ENCODE measurements at regions not wholly inside any gene's neighbourhood (a gene's known extent, or its start where the extent isn't known, plus 50 kb on each side); places are given as distances from the start of the nearest gene placed in this dataset.

DNA sequence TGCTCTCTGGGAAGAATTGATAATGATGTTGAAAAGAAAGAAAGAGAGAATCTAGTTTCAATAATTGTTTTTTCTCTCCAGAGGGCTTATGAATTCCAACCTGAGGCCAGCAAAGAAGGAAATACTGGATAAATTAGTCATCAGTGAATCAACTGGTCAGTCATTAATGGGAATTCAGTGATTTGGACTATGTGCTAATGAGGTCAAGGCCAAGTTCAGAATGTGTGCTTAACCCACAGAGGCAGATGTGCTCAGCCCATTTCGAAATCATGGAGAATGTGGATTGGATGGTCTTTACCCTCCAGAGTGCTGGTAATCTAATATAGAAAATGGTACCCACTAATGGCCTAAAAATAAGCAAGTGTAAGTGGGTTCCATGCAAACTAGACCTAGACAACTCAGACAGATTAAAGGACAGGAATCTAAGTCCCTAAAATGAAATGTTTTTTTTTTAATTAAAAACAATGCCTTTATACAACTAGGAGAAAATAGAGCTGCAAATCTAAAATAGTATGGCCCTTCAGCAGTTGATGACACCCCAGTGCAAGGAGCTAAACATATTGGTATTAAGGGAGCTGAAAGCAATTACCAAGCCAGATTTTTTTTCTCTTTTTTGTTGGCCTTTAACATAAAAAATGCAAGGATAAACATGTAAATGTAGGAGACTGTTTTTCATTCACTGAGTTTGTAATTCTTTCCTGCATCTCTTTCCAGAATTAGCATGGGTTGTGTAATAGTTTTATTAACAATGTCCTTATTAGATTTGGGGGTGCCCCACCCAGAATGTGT is 296.9 kb downstream of the SATB2 start:
- peaks cover 16% of the 10 kb centered on the region for H3K9me3 Mint-ChIP-seq
- H3K36me3 Mint-ChIP-seq = no peaks in the 10 kb centered on the region
- DNase-seq (ENCODE audit: low spot score in 2 of 2) (no peak), ATAC-seq (ENCODE audit: low read depth) (no peak)
- H3K27me3 Mint-ChIP-seq = no peaks in the 10 kb centered on the region
- no peak overlapping the region for H3K4me3 Mint-ChIP-seq
- H3K4me1 Mint-ChIP-seq = no peaks in the 10 kb centered on the region
- H3K27ac Mint-ChIP-seq = no peak overlapping the region

DNA sequence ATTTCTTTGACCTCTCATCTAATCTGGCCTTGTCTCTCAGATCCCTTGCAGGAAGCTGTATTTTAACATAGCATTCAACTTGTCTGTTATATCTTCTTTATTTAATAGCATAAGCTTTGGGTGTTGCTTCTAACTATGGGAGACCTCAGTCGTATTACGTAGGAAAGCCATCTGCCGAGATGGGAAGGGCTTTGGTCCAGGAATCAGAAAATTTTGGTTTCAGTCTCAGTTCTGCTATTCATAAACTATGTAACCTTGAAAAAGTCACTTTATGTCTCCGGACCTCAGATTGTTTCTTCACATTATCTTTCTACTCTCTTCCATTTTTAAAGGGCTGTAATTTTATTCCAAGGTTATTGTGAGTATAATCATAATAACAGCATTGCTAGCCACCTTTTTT is 297.7 kb downstream of the SATB2 start:
- Mint-ChIP-seq H3K4me1 (no peaks in the 10 kb centered on the region), H3K27me3 (no peaks in the 10 kb centered on the region), H3K27ac (no peak overlapping the region), H3K9me3 (peaks cover 19% of the 10 kb centered on the region), H3K4me3 (no peak overlapping the region), H3K36me3 (no peaks in the 10 kb centered on the region)
- ATAC-seq (ENCODE audit: low read depth) (no peak), DNase-seq (ENCODE audit: low spot score in 2 of 2) (no peak)

DNA sequence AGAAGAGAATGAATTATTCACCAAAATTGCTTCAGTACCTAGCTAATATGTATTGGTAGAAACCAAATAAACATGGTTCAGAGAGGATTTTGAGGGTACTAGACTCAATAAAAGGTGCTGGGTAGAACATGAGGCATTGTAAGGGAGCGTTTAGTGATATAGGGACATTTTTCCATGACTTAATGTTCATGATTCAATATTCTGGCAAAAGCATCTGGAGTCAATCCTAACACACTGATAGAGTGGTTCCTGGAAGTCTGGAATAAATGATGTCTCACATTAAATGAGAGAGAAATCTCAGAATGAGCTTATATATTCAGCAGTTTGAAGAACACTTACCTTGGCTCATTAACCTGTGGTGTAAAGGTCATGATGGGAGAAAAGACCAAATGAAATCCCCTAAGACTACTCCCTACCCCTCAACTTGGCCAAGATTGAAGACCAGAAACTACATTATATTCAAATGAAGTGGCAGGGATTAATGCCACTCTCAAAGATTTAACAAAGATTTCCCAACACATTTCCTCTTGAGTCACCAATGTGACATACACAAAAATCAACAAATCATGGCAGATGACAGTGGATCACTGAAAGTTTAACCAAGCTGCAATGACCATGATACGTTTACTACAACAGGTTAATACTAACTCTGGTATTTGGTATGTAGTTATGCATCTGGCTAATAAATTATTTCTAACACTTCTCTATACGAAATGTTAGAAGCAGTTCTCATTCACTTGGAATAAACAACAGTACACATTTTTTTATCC is 309.5 kb downstream of the SATB2 start:
- Mint-ChIP-seq H3K27ac (no peak overlapping the region), H3K9me3 (peaks cover 2% of the 10 kb centered on the region), H3K27me3 (peaks cover under 1% of the 10 kb centered on the region), H3K4me1 (no peaks in the 10 kb centered on the region), H3K36me3 (no peaks in the 10 kb centered on the region), H3K4me3 (no peak overlapping the region)
- ATAC-seq (ENCODE audit: low read depth) = no peak
- DNase-seq (ENCODE audit: low spot score in 2 of 2) = no peak

DNA sequence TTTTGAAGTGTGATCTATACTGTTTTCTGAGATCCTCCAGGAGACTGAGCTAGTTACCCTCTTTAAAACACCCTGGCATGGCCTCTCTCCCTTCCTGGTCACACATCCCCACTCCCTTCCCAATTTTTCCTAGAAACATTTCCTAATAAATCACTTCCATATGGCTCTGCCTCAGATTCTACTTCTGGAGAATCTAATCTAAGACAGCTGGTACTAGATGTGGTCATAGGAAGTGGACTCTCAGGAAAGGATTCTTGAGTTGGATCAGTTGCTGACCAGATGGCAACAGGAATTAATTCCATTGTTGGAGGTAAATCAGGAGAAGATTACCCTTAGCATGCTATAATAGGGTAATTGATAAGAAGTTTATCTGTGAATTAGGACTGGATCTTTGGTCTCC is 310.5 kb downstream of the SATB2 start:
- no peaks in the 10 kb centered on the region for H3K27me3 Mint-ChIP-seq
- peaks cover 2% of the 10 kb centered on the region for H3K9me3 Mint-ChIP-seq
- no peak for ATAC-seq (ENCODE audit: low read depth)
- no peaks in the 10 kb centered on the region for H3K4me1 Mint-ChIP-seq
- no peak for DNase-seq (ENCODE audit: low spot score in 2 of 2)
- no peaks in the 10 kb centered on the region for H3K36me3 Mint-ChIP-seq
- no peak overlapping the region for H3K27ac Mint-ChIP-seq
- H3K4me3 Mint-ChIP-seq = no peak overlapping the region

DNA sequence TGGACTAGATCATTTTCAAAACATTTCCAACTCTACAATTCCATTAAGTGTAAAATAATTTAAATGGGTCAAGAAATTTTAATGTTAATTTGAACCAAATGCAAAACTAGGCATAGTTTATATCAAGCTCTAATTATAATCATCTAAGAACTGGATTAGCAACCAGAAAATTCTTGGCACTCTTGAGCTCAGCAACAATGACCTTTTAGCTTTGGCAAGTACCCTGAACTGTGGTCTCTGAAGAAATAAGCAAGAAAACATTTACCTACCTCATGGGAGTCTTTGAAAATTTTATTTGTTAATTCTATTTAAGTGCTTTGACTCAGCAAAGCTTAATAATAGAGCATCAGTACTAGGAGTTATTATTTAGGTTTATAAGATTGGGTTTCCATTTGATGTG is 313.2 kb downstream of the SATB2 start:
- Mint-ChIP-seq H3K4me1 (no peaks in the 10 kb centered on the region), H3K4me3 (no peak overlapping the region), H3K27me3 (no peaks in the 10 kb centered on the region), H3K36me3 (no peaks in the 10 kb centered on the region), H3K9me3 (peaks cover 3% of the 10 kb centered on the region), H3K27ac (no peak overlapping the region)
- DNase-seq (ENCODE audit: low spot score in 2 of 2) = no peak
- ATAC-seq (ENCODE audit: low read depth) = no peak

DNA sequence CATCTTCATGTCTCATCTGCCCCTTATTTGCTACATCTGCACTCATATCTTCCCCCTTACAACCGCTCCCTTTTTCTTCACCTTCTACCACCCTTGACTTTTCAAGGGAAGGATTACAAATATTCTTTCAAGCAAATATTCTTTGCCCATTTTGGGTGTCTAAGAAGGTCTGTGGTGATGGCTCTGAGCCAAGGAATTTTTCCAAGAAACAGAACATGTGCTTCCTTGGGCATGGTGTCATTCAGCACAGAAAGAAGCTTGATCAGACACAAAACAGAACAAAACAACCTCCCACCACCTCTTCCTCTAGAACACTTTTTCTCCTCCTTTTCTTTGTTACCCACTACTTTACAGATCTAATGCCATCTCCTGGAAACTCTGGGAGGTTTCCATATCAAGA is 313.7 kb downstream of the SATB2 start:
- Mint-ChIP-seq H3K4me3 (no peak overlapping the region), H3K27ac (no peak overlapping the region), H3K9me3 (peaks cover 2% of the 10 kb centered on the region), H3K27me3 (no peaks in the 10 kb centered on the region), H3K36me3 (no peaks in the 10 kb centered on the region), H3K4me1 (no peaks in the 10 kb centered on the region)
- no peak for DNase-seq (ENCODE audit: low spot score in 2 of 2)
- ATAC-seq (ENCODE audit: low read depth) = no peak

DNA sequence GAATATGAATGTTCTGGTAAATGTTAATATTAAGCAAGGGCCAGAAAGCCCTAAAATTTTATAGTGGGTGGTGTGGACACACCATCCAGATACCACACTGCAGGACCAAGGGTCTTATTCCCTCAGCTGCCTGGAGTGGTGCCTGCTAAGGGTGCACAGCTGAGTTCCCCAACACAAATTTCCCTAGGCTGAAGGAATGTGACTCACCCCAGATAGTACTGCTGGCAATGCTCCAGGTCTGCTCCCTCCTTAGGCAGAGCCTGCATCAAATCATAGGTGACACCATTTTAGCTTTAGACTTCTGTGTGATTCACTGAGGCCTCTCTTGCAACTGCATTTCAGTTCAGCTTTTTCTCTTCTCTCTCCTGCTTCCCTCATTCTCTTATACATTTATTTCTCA is 321.1 kb downstream of the SATB2 start:
- H3K9me3 Mint-ChIP-seq = no peaks in the 10 kb centered on the region
- no peaks in the 10 kb centered on the region for H3K36me3 Mint-ChIP-seq
- ATAC-seq (ENCODE audit: low read depth) (no peak), DNase-seq (ENCODE audit: low spot score in 2 of 2) (no peak)
- H3K4me3 Mint-ChIP-seq = no peak overlapping the region
- no peaks in the 10 kb centered on the region for H3K4me1 Mint-ChIP-seq
- no peak overlapping the region for H3K27ac Mint-ChIP-seq
- H3K27me3 Mint-ChIP-seq = no peaks in the 10 kb centered on the region

DNA sequence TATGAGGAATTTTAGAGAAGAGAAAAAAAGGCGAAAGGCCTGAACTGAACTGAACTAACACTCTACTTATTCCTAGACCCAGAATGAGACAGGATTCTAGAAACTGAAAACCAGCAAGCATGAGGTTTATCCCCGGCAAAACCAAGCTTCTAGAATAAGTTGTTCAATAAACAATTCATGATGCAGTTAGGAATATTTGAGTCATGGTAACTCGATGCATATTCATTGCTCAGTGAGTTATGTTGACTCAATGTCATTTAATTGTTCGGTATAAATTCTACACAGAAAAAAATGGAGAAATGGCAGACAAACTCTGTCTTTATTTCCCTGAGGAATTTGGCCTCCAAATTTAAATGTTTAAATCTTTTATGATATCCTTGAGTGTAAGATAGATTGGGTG is 321.5 kb downstream of the SATB2 start:
- Mint-ChIP-seq H3K27me3 (no peaks in the 10 kb centered on the region), H3K36me3 (no peaks in the 10 kb centered on the region), H3K9me3 (no peaks in the 10 kb centered on the region), H3K27ac (no peak overlapping the region), H3K4me1 (no peaks in the 10 kb centered on the region), H3K4me3 (no peak overlapping the region)
- DNase-seq (ENCODE audit: low spot score in 2 of 2) (no peak), ATAC-seq (ENCODE audit: low read depth) (no peak)

DNA sequence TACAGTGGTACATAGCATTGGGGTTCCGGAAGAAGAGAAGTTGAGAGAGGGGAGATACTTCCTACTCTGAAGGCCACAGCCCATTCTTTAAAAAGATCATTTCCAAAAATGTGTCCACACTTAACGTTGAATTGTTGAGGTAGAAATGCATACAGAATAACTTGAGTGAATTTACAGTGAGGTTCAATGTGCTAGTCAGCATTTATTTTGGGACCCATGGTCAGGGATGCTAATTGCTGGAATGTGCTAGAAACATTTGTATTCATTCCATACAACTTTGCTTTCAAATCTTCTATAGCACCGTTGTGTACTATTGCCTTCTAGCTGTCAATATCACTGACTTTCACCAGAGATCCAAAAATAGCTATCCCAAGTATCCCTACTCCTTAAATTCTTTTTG is 325.9 kb downstream of the SATB2 start:
- ATAC-seq (ENCODE audit: low read depth) (no peak), DNase-seq (ENCODE audit: low spot score in 2 of 2) (no peak)
- no peaks in the 10 kb centered on the region for H3K36me3 Mint-ChIP-seq
- no peak overlapping the region for H3K4me3 Mint-ChIP-seq
- H3K9me3 Mint-ChIP-seq = no peaks in the 10 kb centered on the region
- no peak overlapping the region for H3K27ac Mint-ChIP-seq
- no peaks in the 10 kb centered on the region for H3K27me3 Mint-ChIP-seq
- H3K4me1 Mint-ChIP-seq = no peaks in the 10 kb centered on the region

DNA sequence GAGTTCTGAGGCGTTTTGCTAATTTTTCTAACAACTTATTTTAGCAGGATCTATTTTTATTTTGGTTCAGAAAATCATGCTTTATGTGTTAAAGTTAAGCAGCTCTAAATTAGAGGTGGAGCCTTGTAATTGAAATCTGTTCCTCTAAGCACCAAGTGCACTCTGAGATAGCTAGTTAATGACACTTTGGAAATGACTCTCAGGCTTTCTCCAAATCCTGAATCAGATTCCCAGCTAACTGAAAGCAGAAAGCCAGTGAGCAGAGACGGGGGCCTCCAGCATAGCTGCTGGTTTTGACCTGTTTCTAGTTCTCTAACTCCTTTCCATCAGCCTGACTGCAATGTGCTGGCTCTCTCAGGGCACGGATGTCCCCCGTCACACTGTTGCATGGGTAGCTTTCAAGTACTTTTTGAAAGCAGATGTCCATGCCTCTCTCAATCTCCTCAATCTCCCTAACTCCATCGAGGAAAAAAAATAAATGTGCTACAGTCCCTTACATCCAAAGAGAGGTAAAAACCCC is 326.5 kb downstream of the SATB2 start:
- Mint-ChIP-seq H3K9me3 (no peaks in the 10 kb centered on the region), H3K27me3 (no peaks in the 10 kb centered on the region), H3K36me3 (no peaks in the 10 kb centered on the region), H3K27ac (no peak overlapping the region), H3K4me3 (no peak overlapping the region), H3K4me1 (no peaks in the 10 kb centered on the region)
- ATAC-seq (ENCODE audit: low read depth) = no peak
- no peak for DNase-seq (ENCODE audit: low spot score in 2 of 2)

DNA sequence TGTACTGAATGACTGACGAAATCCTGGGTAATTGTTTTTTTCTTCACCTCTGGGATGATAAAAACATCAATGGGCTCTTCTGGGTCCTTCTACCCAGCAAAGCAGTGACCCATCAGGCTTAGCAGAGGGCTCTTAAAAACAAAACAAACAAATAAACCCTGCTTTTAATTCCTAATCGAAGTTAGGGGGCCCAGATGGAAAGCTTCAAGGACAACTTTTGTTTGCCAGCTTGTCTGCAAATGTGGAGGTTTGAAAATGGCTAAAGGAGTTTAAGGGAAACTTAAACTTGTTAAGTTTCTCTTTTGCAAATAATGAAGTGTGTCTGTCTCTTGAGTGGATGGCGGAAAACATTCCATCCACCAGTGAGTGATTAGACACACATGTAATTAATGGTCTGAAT is 327.2 kb downstream of the SATB2 start:
- Mint-ChIP-seq H3K27me3 (no peaks in the 10 kb centered on the region), H3K9me3 (no peaks in the 10 kb centered on the region)
- no peak for ATAC-seq (ENCODE audit: low read depth)

DNA sequence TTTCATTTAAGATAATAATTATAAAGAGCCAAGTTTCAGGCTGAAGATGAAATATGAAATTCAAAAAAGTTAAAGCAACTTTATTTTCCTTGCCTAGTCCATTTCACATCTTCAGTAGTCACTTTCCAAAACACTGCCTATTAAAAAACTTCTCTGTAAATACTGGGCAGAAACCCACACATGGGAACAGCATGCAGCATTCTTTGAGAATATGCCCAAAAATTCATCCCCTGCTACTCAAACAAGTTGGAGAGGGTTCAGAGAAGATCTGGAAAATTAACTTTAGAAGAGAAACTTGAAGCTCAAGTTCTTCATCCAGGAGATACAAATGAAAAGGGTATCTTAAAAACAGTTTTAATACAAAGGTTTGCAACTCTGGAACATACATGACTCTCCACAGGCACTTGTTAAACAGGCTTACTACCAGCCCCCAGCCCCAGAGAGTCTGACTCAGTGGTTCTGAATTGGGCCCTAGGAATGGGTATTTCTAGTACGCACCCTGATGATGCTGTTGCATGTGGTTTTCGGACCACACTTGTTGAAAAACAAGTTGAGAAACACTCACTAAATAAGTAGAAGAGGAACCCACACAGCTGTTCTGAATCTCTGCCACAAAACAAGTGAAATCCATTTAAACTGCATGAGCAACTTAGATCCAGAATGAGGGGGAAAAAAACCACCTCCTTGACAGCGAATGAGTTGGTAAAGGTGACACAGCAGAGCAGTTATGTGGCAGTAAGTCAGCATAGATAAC is 329.1 kb downstream of the SATB2 start:
- no peak for ATAC-seq (ENCODE audit: low read depth)
- DNase-seq (ENCODE audit: low spot score in 2 of 2) = no peak
- Mint-ChIP-seq H3K9me3 (no peaks in the 10 kb centered on the region), H3K4me3 (no peak overlapping the region), H3K27ac (no peak overlapping the region), H3K4me1 (no peaks in the 10 kb centered on the region), H3K27me3 (no peaks in the 10 kb centered on the region), H3K36me3 (no peaks in the 10 kb centered on the region)

More for the DNA sequence above, 327.2 kb downstream of the SATB2 start:
- Mint-ChIP-seq H3K27ac (no peak overlapping the region), H3K4me1 (no peaks in the 10 kb centered on the region), H3K36me3 (no peaks in the 10 kb centered on the region), H3K4me3 (no peak overlapping the region)
- no peak for DNase-seq (ENCODE audit: low spot score in 2 of 2)

DNA sequence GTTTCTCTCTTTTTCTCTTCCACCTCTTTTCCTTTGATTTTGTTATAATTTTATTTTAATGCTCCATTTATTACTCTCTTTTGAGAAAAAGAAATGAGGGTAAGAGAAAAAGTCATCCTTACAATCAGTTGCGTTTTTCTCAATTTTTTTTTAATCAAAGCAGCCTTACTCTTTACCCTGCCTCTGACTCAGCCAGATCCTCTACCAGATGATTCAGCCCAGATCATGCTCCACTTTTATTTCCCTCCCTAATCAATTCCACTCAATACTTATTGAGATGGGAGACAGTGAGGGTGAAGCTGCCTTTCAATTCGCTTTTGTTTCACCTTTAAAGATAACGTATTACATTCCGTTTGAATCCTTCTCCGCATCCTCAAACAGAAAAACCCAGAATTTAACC is 337.9 kb downstream of the SATB2 start:
- Mint-ChIP-seq H3K27ac (no peak overlapping the region), H3K4me3 (no peak overlapping the region), H3K36me3 (no peaks in the 10 kb centered on the region), H3K4me1 (no peaks in the 10 kb centered on the region), H3K27me3 (peaks cover 3% of the 10 kb centered on the region), H3K9me3 (no peaks in the 10 kb centered on the region)
- DNase-seq (ENCODE audit: low spot score in 2 of 2) (no peak), ATAC-seq (ENCODE audit: low read depth) (no peak)

DNA sequence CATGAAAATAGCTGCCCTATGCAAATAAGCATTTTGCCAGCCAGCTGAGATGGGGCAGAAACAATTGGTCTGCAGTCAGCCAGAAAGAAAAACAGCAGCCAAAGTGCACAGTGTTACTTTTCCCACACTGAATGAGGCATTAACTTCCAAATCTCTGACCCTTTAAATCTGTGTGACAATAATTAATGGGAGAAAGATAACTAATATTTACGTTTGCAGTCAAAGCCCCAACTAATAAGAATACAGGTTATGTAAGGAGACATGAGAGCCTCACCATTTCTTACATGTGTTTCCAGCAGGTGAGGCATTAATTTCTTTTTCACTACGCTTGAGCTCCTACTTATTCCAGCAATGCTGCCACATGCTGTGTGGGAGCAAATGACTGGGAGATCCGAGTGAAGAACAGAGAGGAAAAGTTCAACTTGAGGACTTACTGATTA is 339.0 kb downstream of the SATB2 start:
- Mint-ChIP-seq H3K9me3 (no peaks in the 10 kb centered on the region), H3K27me3 (peaks cover 3% of the 10 kb centered on the region), H3K4me3 (no peak overlapping the region), H3K27ac (no peak overlapping the region), H3K36me3 (no peaks in the 10 kb centered on the region), H3K4me1 (no peaks in the 10 kb centered on the region)
- no peak for ATAC-seq (ENCODE audit: low read depth)
- DNase-seq (ENCODE audit: low spot score in 2 of 2) = no peak

Data from memory B cell (primary cell).